Coronary artery (tissue), 2 donors: ENCODE measurements at regions not wholly inside any gene's neighbourhood (a gene's known extent, or its start where the extent isn't known, plus 50 kb on each side); places are given as distances from the start of the nearest gene placed in this dataset.

Source experiments
- DNase-seq: peaks from one replicate; pipeline ENCODE4 v3.0.0-alpha.2; 2017; ENCODE audit warnings: low spot score
- H3K27ac ChIP-seq, 2 donors: fragments of 200-600 bp; sonication (generic); one replicate each; pipeline ENCODE4 v1.5.1; 2016 to 2019
- H3K4me3 ChIP-seq: fragments of 200-600 bp; sonication (generic); 2 replicates; pipeline ENCODE4 v1.5.1; 2016; ENCODE audit warnings: mild to moderate bottlenecking, moderate library complexity
- TF ChIP-seq, protein P1 (sequence below): fragments of 200-600 bp; sonication (generic); IDR thresholded peaks from one replicate; pipeline ENCODE4 v1.5.1; 2019; ENCODE audit warnings: antibody characterized with exemption

DNA sequence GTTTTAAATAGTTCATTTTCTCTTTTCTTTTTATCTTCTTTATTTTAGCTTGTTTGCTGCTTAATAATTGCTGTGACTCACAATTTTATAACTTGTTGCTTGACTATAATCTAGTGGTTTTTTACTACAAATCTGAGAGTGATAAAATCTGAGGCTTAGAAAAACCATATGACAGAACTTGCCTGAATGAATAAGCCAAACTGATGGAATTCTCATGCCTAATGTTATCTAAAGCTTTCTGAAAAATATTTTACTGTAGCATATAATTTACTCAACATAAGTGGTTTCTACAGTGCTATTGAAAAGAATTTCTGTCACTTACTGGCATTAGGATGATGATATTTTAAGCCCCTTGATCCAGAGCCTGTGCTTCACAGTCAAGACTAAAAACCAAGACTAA, 175.1 kb downstream of the VGLL3 start:
- Histone ChIP-seq H3K4me3 (no peak overlapping the region), H3K27ac (no peak overlapping the region)
- DNase-seq = no peak
- TF ChIP-seq, protein P1, sequence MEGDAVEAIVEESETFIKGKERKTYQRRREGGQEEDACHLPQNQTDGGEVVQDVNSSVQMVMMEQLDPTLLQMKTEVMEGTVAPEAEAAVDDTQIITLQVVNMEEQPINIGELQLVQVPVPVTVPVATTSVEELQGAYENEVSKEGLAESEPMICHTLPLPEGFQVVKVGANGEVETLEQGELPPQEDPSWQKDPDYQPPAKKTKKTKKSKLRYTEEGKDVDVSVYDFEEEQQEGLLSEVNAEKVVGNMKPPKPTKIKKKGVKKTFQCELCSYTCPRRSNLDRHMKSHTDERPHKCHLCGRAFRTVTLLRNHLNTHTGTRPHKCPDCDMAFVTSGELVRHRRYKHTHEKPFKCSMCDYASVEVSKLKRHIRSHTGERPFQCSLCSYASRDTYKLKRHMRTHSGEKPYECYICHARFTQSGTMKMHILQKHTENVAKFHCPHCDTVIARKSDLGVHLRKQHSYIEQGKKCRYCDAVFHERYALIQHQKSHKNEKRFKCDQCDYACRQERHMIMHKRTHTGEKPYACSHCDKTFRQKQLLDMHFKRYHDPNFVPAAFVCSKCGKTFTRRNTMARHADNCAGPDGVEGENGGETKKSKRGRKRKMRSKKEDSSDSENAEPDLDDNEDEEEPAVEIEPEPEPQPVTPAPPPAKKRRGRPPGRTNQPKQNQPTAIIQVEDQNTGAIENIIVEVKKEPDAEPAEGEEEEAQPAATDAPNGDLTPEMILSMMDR = no peak

DNA sequence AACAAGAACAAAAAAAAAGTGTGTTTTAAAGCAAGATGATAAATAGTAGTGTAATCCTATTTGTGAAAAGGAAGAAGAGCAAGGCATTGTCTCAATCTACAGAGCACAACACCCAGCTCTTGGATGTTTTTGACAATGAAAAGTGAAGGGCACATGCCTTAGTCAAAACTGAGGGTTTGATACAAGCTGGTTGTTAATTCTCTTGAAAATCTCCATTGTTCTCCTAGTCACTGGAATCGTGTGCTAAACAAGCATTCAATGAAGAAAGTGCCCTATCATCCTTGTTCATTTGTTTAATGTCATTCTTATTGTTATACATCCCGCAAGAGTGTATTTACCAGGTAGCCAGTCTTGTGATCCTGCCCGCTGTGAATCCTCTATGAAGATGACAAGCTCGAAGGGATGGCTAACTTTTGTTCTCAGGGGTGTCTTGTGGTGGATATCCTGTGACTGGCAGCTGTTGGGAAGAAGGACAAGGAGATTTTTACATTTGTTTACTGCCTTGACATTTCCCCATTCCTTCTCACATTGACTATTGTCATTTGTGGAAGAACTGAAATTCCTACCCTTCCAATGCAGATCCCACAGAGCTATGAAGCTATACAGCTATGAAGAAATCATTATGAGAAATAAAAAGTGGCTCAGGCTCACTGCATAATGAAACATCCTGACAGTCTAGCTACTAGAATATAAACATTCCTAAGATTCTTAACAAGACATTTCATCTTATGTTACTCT, 175.9 kb downstream of the VGLL3 start:
- TF ChIP-seq, protein P1 = no peak
- no peak for DNase-seq
- Histone ChIP-seq H3K27ac (no peak overlapping the region), H3K4me3 (no peak overlapping the region)

DNA sequence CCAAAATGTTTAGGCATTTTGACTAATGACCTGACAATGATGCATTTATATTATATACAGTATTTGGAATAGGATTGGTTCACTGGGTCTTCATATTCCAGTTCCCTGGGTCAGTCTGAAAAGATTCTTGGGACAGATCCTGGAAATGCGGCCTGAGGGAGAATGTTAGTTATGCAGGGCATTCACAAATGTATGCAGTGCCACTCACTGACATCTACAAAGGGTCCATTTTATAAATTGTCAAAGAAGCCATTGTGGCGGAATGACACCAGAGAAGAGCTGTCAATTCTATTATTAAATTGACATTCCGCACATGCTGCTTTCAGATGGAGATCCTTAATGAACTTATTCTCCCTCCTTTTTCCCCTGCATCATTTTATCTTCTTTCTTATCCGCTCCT, 176.6 kb downstream of the VGLL3 start:
- DNase-seq = no peak
- Histone ChIP-seq H3K4me3 (no peak overlapping the region), H3K27ac (no peak overlapping the region)
- TF ChIP-seq, protein P1 = no peak

DNA sequence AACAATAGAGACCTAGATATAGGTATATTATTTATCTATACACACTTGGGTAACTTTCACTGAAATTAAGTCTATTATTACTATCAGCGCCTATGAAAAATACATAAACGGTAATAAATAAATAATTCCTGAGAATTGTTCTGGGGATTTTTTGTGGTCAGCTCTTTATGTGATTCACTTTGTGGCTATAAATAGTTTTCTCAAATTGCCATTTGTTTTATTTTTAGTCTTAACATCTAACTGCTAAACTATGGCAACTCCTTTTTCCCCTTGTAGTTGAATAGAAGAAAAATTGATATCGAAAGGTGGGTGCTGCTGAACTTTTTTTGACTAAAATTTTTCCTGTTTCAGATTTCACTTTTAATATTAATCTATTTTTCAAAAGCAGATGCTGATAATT, 189.0 kb downstream of the VGLL3 start:
- TF ChIP-seq, protein P1 = no peak
- H3K4me3 ChIP-seq = no peak overlapping the region
- H3K27ac ChIP-seq = no peak overlapping the region
- DNase-seq = no peak

DNA sequence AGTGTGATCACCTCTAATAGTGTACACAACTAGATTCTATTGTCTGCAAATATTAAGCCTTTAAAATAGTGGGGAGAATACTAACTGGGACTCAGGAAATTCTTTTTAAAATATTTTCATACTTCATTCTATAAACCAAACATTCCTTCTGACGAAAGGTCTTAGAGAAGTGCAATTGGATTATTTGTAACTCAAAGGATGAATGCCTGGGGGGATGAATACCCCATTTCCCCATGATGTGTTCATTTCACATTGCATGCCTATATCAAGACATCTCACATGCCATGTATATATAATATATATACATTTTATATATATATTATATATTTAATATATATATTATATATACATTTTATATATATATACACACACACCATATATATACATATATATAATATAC, 189.9 kb downstream of the VGLL3 start:
- Histone ChIP-seq H3K4me3 (no peak overlapping the region), H3K27ac (no peak overlapping the region)
- TF ChIP-seq, protein P1 = no peak
- no peak for DNase-seq

DNA sequence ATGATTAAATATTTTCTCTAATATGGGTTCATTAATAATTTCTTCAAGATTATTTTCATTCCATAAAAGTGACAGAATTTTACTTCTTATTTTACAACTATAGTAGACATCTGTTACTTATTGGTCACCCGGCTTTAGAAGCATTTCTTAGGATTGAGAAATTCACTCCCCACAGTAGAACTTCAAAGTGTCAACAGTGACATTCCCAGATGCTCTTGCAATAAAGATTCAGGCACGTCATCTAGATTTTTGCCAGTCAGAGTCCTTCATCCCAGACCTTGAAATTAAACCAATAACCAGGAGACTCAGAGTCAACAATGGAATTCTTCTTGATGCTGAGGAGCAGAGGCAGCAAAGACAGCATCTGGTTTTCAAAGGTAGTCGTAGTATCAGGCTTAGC, 190.8 kb downstream of the VGLL3 start:
- TF ChIP-seq, protein P1 = no peak
- no peak for DNase-seq
- no peak overlapping the region for H3K27ac ChIP-seq

DNA sequence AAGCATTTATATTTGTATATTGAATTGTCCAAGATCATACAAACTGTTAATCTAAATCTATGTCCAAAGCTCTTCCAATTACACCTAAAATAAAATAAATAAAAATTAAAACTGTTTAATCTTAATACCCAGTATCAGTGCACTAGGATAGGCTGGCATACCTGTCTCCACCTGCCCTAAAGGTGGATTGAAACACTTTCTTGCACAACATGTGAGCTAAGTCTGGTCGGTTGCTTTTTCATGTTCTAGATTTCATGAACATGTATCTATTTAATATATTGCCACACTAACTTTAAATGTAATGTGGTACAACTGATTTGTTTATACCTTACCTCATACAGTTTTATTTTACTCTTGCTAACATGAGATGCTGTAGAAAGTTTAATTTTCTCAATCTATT, 193.0 kb downstream of the VGLL3 start:
- TF ChIP-seq, protein P1 = no peak
- Histone ChIP-seq H3K27ac (no peak overlapping the region), H3K4me3 (no peak overlapping the region)
- no peak for DNase-seq

More for the DNA sequence above, 190.8 kb downstream of the VGLL3 start:
- no peak overlapping the region for H3K4me3 ChIP-seq
